HG03097 (cell line): ENCODE measurements at regions not wholly inside any gene's neighbourhood (a gene's known extent, or its start where the extent isn't known, plus 50 kb on each side); places are given as distances from the start of the nearest gene placed in this dataset.
"Not testable (repeated sequence)": the region's sequence is repeated elsewhere in the genome, so short reads cannot be mapped to it uniquely, and the experiment has no call there.

Experiments used
- ATAC-seq: cut with Tn5 transposase; IDR thresholded peaks from one replicate; pipeline ENCODE4 v1.9.1; 2021; ENCODE audit not compliant: unreplicated experiment, low FRiP score

DNA sequence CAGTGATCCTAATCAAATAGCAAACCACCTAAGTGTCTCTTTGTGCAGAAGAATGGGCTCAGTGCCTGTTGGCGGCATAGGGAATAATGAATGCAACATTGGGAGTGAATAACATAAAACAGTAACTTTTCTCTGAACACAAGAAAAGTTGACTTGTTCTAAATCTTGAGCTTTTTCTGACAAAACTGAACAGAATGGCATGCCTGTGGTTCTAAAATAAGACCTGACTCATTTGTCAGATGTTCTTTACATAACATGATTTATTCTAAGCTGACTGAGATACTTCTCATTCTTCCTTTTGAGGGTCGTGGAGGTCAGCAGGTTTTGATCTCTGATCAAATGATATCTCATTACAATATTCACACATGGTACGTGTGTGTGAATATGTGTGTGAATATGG, 165.4 kb upstream of the WDR1 start:
- no peak for ATAC-seq

DNA sequence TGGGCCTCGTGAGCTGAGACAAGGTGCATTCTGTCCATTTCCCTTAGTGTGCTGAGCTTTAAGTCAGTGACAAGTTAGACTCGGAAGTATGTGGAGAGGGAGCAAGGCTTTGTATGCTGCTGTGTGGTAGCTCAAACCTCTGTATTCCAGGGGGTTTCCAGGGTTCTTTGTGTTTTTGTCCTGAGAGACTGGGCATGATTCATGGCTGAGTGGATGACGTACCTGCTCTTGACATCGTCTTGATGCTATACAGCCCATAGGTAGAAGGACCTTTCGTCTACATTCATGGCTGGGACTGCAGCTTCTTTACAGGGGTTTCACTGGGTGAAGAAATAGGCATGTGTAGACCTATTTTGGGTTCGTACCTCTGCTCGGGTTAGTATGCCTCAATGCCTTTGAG, 162.7 kb upstream of the WDR1 start:
- no peak for ATAC-seq

DNA sequence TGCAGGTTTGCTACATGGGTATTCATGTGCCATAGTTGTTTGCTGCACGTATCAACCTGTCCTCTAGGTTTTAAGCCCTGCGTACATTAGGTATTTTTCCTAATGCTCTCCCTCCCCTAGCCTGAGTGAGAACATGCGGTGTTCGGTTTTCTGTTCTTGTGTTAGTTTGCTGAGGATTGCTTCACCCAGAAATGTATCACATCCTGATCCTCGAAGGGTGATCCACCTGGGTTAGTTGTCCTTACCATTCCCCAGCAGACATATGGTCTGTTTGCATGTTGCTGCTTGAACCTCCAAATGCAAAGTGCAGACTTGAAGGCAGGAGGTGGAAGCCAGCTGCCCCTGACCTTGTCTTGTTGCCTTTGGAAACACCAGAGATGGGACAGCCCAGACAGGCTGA, 161.5 kb upstream of the WDR1 start:
- no peak for ATAC-seq

DNA sequence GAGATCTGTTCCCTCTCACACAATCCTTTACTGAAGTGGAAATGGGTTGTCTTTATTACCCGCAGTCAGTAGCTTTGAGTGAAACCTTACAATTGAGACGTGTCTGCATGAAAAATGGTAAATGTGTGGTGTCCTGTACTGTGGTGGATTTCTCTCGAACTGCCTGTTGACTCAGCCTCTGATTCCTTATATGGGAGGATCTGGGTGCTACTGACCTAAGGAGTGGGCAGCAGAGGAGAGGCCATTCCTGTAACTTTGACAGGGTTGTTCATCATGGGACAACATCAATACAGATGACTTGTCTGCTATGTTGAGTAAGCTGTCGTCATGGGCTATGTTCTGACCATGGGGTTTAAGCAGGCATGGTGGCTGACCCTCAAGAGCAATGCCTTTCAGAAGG, 159.6 kb upstream of the WDR1 start:
- no peak for ATAC-seq

DNA sequence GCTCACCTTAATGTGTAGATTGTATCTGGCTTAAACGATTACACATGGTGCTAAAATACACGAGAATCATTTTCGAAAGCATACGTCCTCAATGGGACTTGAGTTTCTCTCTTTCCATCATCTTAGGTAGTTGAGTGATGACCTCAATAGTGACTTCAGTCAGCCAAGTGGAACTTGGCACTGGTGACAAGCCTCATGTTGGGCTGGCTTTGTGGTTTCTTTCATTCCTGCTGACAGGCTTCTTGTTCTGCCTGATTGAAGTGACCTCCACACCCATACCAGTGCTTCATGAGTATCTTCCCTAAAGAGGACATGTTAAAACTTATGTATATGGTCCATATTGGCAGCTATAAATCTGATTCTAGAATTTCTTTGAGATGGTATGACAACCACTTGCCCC, 159.1 kb upstream of the WDR1 start:
- no peak for ATAC-seq

DNA sequence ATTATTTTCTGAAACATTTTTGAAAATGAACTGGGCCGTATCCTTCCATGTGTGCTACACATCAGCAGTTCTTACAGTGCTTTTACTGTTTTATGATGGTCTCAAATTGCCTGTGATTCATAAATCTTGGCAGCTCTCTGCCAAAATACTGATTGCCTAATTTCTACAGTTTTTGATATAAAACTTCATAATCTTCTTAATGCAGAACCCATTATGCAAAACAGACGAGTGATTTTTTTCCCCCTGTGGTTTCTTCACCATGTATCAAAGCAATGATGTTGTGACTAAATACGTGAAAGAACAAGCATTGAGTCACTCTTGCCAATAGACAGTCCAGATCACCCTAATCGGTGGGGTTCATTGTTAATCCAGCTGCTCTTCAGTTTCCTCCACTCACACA, 156.4 kb upstream of the WDR1 start:
- no peak for ATAC-seq

DNA sequence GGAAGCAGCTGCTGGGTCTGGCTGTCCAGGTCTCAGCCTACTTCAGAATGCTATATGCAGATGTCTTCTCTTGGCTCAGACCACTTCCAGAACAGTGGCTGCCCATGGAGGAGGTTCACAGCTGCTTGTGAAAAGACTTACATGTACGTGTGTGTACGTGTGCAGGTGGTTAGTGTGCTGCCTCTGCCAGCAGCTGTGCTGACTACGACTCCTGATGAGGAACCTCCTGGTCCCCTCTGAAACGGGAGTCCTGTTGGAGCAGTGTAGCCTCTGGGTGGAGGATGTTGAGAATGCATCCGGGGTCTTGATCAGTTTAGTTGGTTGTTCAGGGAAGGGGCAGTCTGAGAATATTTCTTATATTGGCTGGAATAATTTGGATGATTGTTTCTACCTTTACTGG, 155.9 kb upstream of the WDR1 start:
- no peak for ATAC-seq

DNA sequence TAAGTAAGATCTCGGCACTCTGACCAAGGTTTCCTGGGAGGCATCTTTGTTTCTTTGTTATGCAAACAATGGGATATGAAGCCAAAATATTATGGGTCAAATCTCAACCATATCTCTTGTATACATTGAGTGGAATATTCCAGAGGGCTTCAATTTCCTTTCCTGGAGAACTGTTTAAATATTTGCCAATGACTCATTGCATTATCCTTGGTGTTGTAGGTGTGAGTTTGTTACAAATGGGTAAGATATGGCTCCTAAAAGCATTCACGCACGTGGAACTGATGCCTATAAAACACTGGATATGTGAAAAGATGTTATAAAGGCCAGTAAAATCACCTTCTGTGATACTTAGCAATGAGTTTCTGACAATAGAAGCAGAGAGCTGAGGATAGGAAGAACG, 150.5 kb upstream of the WDR1 start:
- ATAC-seq: no peak

DNA sequence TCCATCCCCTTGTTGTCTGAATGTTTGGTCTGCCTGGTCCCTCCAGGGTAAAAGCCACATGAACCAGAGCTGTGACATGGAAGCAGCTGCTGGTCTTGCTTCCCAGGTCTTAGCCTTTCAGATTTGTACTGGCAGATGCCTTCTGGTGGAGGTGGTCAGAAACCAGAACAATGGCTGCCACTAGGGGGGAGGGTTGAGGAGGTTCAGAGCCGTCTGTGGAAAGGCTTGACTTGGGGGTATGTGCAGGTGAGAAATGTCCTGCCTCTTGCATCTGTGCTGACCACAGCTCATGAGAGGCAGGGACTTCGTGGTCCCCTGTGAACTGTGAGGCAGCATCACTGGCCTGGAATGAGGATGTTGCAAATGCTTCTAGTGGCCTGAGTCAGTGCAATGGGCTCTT, 144.2 kb upstream of the WDR1 start:
- ATAC-seq: no peak

DNA sequence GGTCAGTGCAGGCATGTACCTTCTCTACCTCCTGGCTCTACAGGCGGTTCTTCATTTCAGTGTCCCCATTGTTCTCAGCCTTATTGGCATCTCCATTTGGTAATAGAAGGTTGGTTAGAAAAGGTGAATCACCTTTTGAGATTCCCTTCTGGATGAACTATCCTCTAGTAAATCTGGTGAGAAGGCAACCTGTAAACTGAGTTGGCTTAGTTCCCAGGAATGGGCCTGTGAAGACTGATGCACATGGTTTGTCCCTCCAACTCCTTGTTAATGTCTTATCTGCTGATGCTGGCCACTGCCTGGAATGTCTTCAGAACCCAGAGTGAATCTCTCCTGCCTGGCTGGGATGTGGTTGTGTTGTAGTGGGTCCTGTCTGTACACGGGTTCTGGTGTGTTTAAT, 143.4 kb upstream of the WDR1 start:
- no peak for ATAC-seq

DNA sequence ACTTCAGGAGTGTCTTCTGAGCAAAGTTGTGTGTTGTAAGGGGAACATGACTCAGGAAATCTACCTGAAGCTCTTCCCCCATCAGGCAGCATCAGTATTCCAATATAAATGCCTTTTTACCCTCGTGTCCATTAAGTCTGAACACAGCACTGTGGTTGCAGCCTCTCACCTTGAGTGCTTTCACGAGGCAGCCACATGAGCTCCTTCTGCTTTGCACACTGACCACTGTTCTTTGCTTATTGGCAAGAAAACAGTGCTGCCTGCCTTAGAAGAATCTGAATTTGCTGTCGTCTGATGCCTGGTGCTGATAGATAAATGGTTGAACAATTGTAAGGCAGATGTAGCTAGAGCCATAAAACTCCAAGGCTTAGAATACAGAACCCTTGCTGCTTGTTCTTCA, 139.6 kb upstream of the WDR1 start:
- ATAC-seq: no peak

DNA sequence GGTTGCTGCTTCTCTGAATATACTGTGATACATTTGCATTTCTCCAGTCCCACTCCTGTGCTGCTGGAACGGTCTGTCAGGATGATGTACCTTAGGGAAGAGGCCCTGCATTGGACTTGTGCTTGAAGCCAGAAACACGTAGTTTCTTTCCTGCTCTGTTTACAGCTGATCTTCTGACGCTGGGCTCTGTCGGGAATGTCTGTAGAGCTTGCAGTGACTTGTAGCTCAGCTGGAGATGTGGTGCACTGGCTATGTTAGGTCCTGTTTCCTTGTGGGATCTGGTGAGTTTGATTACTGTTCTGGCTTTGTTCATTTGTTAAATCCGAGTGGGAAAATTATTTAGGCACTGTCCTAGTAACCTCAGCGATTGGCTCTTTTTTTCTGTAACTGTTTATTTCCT, 137.2 kb upstream of the WDR1 start:
- no peak for ATAC-seq

DNA sequence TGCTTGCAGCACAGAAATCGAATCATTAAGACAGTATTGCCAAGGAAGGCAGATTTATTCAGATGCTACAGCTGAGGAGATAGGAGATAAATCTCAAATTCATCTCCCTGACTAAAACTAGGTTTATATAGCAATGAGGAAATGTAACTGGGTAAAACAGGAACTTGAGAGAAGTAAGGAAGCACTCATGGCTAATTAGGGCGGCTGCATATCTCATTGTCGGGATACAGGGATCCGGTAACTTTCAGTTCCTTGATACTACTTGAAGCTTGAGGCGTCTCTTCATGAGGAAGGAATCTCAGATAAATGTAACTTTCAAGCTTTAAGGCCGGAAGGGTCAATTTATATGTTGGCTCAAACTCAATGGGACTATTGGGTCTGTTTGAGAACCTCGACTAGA, 129.2 kb upstream of the WDR1 start:
- no peak for ATAC-seq

DNA sequence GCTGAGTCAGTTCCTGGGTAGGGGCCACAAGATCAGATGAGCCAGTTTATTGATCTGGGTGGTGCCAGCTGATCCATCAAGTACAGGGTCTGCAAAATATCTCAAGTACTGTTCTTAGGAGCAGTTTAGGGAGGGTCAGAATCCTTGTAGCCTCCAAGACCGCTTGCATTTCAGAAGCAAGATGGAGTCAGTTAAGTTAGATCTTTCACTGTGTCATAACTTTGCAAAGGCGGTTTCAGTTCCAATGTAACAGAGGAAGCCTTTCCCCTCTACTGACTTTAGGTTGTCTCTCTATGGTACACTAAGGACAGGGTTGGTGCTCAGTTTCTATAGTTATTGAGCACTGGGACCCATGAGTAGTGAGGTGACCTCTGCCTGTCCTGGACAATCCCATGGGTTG, 127.3 kb upstream of the WDR1 start:
- ATAC-seq: no peak

DNA sequence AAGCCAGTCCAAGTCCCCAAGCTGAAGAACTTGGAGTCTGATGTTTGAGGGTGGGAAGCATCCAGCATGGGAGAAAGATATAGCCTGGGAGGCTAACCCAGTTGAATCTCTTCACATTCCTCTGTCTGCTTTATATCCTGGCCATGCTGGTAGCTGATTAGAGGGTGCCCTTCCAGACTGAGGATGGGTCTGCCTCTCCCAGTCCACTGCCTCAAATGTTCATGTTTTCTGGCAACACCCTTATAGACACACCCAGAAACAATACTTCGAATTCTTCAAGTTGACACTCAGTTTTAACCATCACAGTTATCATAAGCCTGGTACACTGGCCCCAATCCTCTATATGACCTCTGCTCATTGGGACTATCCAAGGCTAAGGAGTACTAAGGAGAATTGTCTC, 124.1 kb upstream of the WDR1 start:
- ATAC-seq: no peak

DNA sequence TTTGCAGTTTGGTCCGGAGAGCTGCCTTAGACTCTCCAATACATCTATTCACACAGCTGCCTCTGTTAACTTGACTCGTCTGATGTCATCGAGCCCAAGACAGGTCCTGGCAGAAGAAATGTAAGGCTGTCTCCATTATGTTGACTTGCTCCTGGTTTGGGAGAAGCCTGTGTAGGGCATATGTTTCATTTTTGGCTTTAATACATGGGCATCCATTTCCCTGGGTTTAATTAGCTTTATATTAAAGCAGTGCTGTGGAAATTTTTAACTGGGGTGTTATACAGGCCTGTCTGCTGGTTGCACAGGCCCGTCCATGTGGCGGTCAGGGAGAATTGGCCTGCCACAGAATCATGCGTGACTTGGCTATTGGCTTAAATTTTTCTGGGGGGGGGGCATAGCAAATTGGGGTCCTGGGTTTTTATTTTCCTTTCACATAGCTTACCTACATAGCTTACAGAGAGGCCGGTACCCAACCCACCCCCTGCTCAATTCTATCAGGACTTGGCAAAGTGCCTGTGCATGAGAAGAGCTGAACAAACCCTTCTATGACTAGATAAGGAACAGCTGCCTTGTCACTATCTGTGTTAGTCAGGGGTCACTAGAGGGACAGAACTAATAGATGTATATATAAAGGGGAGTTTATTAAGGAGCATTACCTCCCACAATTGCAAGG, 123.5 kb upstream of the WDR1 start:
- ATAC-seq: no peak

DNA sequence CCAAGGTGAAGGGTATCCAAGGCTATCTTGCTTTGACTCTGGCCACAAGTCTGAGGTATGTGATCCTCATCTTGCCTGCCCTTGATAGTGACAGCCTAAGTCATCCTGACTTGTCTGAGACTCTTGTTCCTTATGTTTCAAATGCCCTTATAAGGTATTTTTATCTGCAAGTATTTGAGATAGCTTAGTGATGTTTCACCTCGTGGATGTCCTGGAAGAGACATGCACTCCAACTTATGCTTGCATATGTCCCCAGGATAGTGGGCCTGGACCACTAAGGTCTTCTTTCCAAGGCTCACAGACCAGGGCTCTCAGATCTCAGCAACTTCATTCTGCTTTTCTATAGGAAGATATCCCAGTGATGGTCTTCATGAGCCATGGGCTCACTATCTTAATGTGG, 120.5 kb upstream of the WDR1 start:
- ATAC-seq: no peak

DNA sequence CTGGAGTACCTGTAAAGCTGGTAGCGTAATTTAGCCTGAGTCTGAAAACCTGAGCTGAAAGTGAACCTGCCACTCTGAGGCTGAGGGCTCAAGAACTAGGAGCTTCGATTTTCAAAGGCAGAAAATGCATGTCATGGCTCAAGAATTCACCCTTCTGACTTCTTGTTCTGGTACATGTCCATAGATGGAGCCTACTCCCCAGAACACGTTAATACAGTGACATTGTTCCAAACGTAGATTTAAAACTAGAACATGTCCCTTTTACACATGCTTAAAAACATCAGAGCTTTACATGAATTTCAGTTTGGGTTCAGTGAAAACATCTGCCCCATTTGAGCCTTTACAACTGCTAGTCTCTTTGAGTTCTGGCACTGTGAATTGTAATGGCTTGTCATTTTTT, 115.5 kb upstream of the WDR1 start:
- ATAC-seq: no peak

DNA sequence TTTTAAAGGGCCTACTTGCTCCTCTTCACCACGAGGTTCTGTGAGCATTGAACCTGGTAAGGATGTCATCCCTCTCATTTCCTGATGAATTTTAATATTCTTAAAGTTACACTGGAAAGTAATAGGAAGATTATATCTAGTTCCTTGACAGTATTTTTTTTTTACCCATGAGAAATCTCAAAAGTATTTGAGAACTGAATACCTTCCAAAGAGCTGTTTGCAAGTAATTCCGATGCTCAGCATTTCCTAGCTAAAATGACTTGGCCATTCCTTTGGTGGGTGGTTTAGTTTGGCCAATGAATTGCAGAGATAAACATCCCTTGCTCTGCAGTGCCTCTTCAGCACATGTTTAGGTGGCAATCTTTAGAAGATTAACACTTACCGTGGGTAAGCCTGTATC, 110.2 kb upstream of the WDR1 start:
- no peak for ATAC-seq

DNA sequence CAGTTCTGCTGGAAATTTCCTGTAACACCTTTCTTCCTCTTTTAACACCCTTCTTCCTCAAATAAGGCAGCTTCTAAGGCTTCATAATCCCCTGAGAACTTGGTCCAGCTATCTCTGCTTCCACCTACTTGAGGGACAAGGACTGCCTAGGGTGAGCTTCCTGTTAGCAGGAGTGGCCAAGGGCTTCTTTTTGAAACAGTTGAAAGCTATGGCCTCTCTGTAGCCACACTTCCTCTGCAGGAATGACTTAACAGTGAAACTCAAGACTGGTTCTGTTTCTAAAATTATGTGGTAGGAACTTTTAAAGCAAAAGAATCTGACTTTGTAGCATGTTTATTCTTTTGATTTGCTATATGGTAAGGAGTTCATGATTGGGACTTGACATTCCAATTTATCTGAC, 108.5 kb upstream of the WDR1 start:
- no peak for ATAC-seq

DNA sequence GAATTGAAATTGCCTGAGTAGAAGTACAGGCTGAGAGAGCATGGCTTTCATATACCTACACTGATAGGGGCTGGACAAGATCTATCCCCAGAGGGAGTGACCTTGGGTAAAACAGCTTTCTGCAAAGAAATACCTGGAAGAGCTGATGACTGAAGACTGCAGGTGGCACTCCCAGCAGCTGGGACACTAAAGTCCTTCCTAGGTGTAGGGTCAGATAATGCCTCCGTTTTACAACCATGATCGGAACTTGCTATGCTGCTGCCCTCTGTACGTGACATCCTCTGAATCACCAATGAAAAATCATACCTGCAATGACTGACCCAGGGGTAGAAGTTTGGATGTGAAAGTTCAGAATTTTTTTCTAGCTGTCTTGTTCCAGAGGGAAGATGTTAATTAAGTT, 107.2 kb upstream of the WDR1 start:
- no peak for ATAC-seq

DNA sequence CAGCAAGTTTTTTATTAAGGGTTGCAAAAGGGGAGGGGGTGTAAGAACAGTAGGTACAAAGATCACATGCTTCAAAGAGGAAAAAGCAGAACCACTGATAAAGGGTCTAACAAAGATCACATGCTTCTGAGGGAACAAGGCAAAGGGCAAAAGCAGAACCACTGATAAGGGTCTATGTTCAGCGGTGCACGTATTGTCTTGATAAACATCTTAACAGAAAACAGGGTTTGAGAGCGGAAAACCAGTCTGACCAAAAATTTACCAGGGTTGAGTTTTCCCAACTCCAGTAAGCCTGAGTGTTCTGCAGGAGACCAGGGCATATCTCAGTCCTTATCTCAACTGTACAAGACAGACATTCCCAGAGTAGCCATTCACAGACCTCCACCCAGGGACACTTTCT, 96.9 kb upstream of the WDR1 start:
- ATAC-seq: not testable (repeated sequence)

DNA sequence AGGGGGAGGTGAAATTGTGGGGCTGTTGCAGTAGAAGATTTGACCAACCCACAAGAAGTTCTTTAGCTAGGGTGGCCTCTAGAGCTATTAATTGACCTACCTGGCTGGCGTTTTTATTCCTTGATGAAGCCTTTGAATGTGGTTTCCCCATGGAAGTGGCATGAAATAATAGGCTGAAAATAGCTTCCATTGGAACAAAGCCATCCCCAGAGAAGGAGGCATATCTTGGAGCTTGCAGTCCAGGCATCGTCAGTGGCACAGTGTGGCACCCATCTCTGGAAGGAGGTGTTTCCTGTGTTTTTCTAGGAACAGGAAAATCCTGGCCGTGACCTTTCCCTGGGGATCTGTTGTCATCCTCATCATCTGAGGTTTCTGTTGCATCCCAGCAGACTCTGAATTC, 96.3 kb upstream of the WDR1 start:
- ATAC-seq: no peak
